GM23338 (cell line): ENCODE measurements at regions not wholly inside any gene's neighbourhood (a gene's known extent, or its start where the extent isn't known, plus 50 kb on each side); places are given as distances from the start of the nearest gene placed in this dataset.

Source experiments
- ATAC-seq: fragments of 200-7000 bp; cut with Tn5 transposase; 3 replicates; pipeline ENCODE4 v1.9.1; 2020
- DNase-seq: peaks from one replicate; pipeline ENCODE4 v3.0.0-alpha.2; 2015; ENCODE audit warnings: low spot score
- H2AFZ ChIP-seq: fragments of 200-600 bp; sonication (generic); 2 replicates; pipeline ENCODE4 v1.8.0; 2016; ENCODE audit warnings: antibody characterized with exemption, mild to moderate bottlenecking, moderate library complexity
- H3F3A ChIP-seq: fragments of 200-600 bp; sonication (generic); replicated peaks from 2 replicates; pipeline ENCODE4 v1.8.0; 2017; ENCODE audit warnings: antibody characterized with exemption, mixed run types, low read depth
- H3K27ac ChIP-seq: fragments of 200-600 bp; sonication (generic); 2 replicates; pipeline ENCODE4 v1.6.1; 2016; ENCODE audit warnings: low read depth
- H3K27me3 ChIP-seq: fragments of 200-600 bp; sonication (generic); 2 replicates; pipeline ENCODE4 v1.8.0; 2016; ENCODE audit warnings: mild to moderate bottlenecking, mixed run types, moderate library complexity; ENCODE audit not compliant: insufficient read depth
- H3K36me3 ChIP-seq: fragments of 200-600 bp; sonication (generic); 2 replicates; pipeline ENCODE4 v1.8.0; 2016; ENCODE audit warnings: mild to moderate bottlenecking; ENCODE audit not compliant: insufficient read depth
- H3K4me1 ChIP-seq: fragments of 200-600 bp; sonication (generic); 2 replicates; pipeline ENCODE4 v1.8.0; 2016; ENCODE audit warnings: mild to moderate bottlenecking, moderate library complexity; ENCODE audit not compliant: insufficient read depth
- H3K4me2 ChIP-seq: fragments of 200-600 bp; sonication (generic); 2 replicates; pipeline ENCODE4 v1.7.1; 2017; ENCODE audit warnings: mixed run types
- H3K4me3 ChIP-seq: fragments of 200-600 bp; sonication (generic); 2 replicates; pipeline ENCODE4 v1.6.1; 2016; ENCODE audit warnings: mixed run types
- H3K79me2 ChIP-seq: fragments of 200-600 bp; sonication (generic); replicated peaks from 2 replicates; pipeline ENCODE4 v1.8.0; 2017; ENCODE audit warnings: mild to moderate bottlenecking; ENCODE audit not compliant: insufficient read depth
- H3K9me2 ChIP-seq: fragments of 200-600 bp; sonication (generic); 2 replicates; pipeline ENCODE4 v1.8.0; 2017; ENCODE audit not compliant: insufficient read depth
- H4K20me1 ChIP-seq: fragments of 200-600 bp; sonication (generic); replicated peaks from 2 replicates; pipeline ENCODE4 v1.8.0; 2017; ENCODE audit warnings: mild to moderate bottlenecking; ENCODE audit not compliant: insufficient read depth
- H3K27ac Mint-ChIP-seq: 2 replicates; pipeline ENCODE4 v1.8.0; 2020; ENCODE audit warnings: inconsistent platforms, mild to moderate bottlenecking, moderate library complexity, mixed read lengths
- H3K27me3 Mint-ChIP-seq: 3 replicates; pipeline ENCODE4 v1.8.0; 2022; ENCODE audit warnings: low read depth, mild to moderate bottlenecking, moderate library complexity, mixed read lengths, inconsistent platforms; ENCODE audit not compliant: insufficient read depth, poor library complexity
- H3K36me3 Mint-ChIP-seq: 3 replicates; pipeline ENCODE4 v1.8.0; 2021; ENCODE audit warnings: low read depth, mild to moderate bottlenecking, inconsistent platforms, moderate library complexity, mixed read lengths
- H3K4me1 Mint-ChIP-seq: 3 replicates; pipeline ENCODE4 v1.8.0; 2020; ENCODE audit warnings: mild to moderate bottlenecking, inconsistent platforms, mixed read lengths
- H3K4me3 Mint-ChIP-seq: 3 replicates; pipeline ENCODE4 v1.8.0; 2021; ENCODE audit warnings: moderate library complexity, mild to moderate bottlenecking, inconsistent platforms, mixed read lengths
- H3K9me3 Mint-ChIP-seq: 3 replicates; pipeline ENCODE4 v1.8.0; 2020; ENCODE audit warnings: moderate library complexity, mild to moderate bottlenecking, inconsistent platforms, mixed read lengths
- CREB1 ChIP-seq: fragments of 250-450 bp; sonication (Bioruptor Pico); IDR thresholded peaks from 2 replicates; pipeline ENCODE4 v1.5.0; 2020; ENCODE audit warnings: low read depth, mild to moderate bottlenecking, moderate library complexity
- CTCF ChIP-seq, 2 experiments: fragments of 200-600 bp in 1 of 2; sonication (generic) in 1 of 2; conservative IDR thresholded peaks; 2 replicates each; pipeline versions ENCODE4 v1.5.1 to v1.6.1; 2016 to 2017; ENCODE audit warnings: antibody characterized with exemption in 2 of 2, low read depth in 2 of 2, mild to moderate bottlenecking in 2 of 2, moderate library complexity in 1 of 2
- EZH2phosphoT487 ChIP-seq: fragments of 200-600 bp; sonication (generic); IDR thresholded peaks from one replicate; pipeline ENCODE4 v1.8.1; 2018; ENCODE audit warnings: antibody characterized with exemption; ENCODE audit not compliant: unreplicated experiment
- JUNB ChIP-seq: IDR thresholded peaks from one replicate; pipeline ENCODE4 v1.6.1; 2016; ENCODE audit warnings: antibody characterized with exemption; ENCODE audit not compliant: unreplicated experiment
- NANOG ChIP-seq: IDR thresholded peaks from 2 replicates; pipeline ENCODE4 v1.6.1; 2016; ENCODE audit warnings: antibody characterized with exemption, borderline replicate concordance
- STAT1 ChIP-seq: IDR thresholded peaks from one replicate; pipeline ENCODE4 v1.6.1; 2016; ENCODE audit warnings: antibody characterized with exemption; ENCODE audit not compliant: unreplicated experiment
- ZNF331 ChIP-seq: fragments of 250-450 bp; sonication (Bioruptor Pico); IDR thresholded peaks from 2 replicates; pipeline ENCODE4 v1.5.0; 2020; ENCODE audit warnings: low read depth, mild to moderate bottlenecking, moderate library complexity
- ZNF462 ChIP-seq: fragments of 250-450 bp; sonication (Bioruptor Pico); IDR thresholded peaks from 2 replicates; pipeline ENCODE4 v1.5.0; 2020; ENCODE audit warnings: mild to moderate bottlenecking, moderate library complexity

- TF ChIP-seq ZNF462 (CRISPR knock-in tag), result no peak
Measured at GRCh38 chr3:99211309-99211708, 309.8 kb upstream of the DCBLD2 start (continued).

GRCh38 chr3:99199021-99199420 lies 297.5 kb upstream of the DCBLD2 start:
- Mint-ChIP-seq H3K36me3 (no peaks in the 10 kb centered on the region), H3K27ac (no peak overlapping the region), H3K27me3 (no peaks in the 10 kb centered on the region), H3K4me1 (no peaks in the 10 kb centered on the region), H3K4me3 (no peak overlapping the region), H3K9me3 (no peaks in the 10 kb centered on the region)
- DNase-seq, result no peak
- Histone ChIP-seq H3K4me2 (no peak overlapping the region), H4K20me1 (no peaks in the 10 kb centered on the region), H3K36me3 (no peaks in the 10 kb centered on the region), H2AFZ (no peak overlapping the region), H3K9me2 (0 out of 2 replicates have a peak, but pooled peaks cover 3% of the 10 kb centered on the region), H3K4me1 (no peaks in the 10 kb centered on the region), H3K4me3 (no peak overlapping the region), H3K79me2 (no peaks in the 10 kb centered on the region), H3K27ac (no peak overlapping the region), H3F3A (no peaks in the 10 kb centered on the region), H3K27me3 (no peaks in the 10 kb centered on the region)
- no peak for ATAC-seq
- TF ChIP-seq ZNF462 (CRISPR knock-in tag) (no peak), CTCF (conservative IDR thresholded peaks at IDR 0.05; ENCODE audit: low read depth in 2 of 2) (no peak), STAT1 (no peak), NANOG (no peak), EZH2phosphoT487 (no peak), ZNF331 (CRISPR knock-in tag) (no peak), JUNB (no peak), CREB1 (CRISPR knock-in tag) (no peak)
